HEK293 (cell line): ENCODE measurements at regions not wholly inside any gene's neighbourhood (a gene's known extent, or its start where the extent isn't known, plus 50 kb on each side); places are given as distances from the start of the nearest gene placed in this dataset.

Experiments used
- CTCF ChIP-seq: fragments of 450-650 bp; formaldehyde crosslinking; IDR thresholded peaks from 2 replicates; pipeline ENCODE4 v1.5.1; 2016; ENCODE audit warnings: missing biosample characterization, missing genetic modification characterization
- HIC1 ChIP-seq: fragments of 450-650 bp; formaldehyde crosslinking; IDR thresholded peaks from 2 replicates; pipeline ENCODE4 v1.5.1; 2016; ENCODE audit warnings: missing biosample characterization, missing genetic modification characterization
- KLF8 ChIP-seq: fragments of 450-650 bp; formaldehyde crosslinking; IDR thresholded peaks from 2 replicates; pipeline ENCODE4 v1.5.1; 2016; ENCODE audit warnings: missing biosample characterization, missing genetic modification characterization
- MZF1 ChIP-seq: fragments of 450-650 bp; formaldehyde crosslinking; IDR thresholded peaks from 2 replicates; pipeline ENCODE4 v1.5.1; 2017; ENCODE audit warnings: missing biosample characterization, missing genetic modification characterization, borderline replicate concordance
- REST ChIP-seq: fragments of 450-650 bp; formaldehyde crosslinking; IDR thresholded peaks from 2 replicates; pipeline ENCODE4 v1.5.1; 2016; ENCODE audit warnings: missing biosample characterization, missing genetic modification characterization
- YY1 ChIP-seq: fragments of 450-650 bp; formaldehyde crosslinking; IDR thresholded peaks from 2 replicates; pipeline ENCODE4 v1.5.1; 2018; ENCODE audit warnings: missing biosample characterization, missing genetic modification characterization
- ZNF146 ChIP-seq: fragments of 450-650 bp; formaldehyde crosslinking; IDR thresholded peaks from 2 replicates; pipeline ENCODE4 v1.5.1; 2016; ENCODE audit warnings: missing biosample characterization, missing genetic modification characterization
- ZNF558 ChIP-seq: fragments of 450-650 bp; formaldehyde crosslinking; IDR thresholded peaks from 2 replicates; pipeline ENCODE4 v1.5.1; 2016; ENCODE audit warnings: missing biosample characterization, missing genetic modification characterization
- ZNF600 ChIP-seq: fragments of 450-650 bp; formaldehyde crosslinking; IDR thresholded peaks from 2 replicates; pipeline ENCODE4 v1.5.1; 2016; ENCODE audit warnings: missing biosample characterization, missing genetic modification characterization
- ZNF645 ChIP-seq: fragments of 450-650 bp; formaldehyde crosslinking; IDR thresholded peaks from 2 replicates; pipeline ENCODE4; 2016; ENCODE audit warnings: missing biosample characterization, missing genetic modification characterization
- ZNF658 ChIP-seq: fragments of 450-650 bp; formaldehyde crosslinking; IDR thresholded peaks from 2 replicates; pipeline ENCODE4; 2016; ENCODE audit warnings: missing biosample characterization, missing genetic modification characterization
- ZSCAN30 ChIP-seq: fragments of 450-650 bp; IDR thresholded peaks from 2 replicates; pipeline ENCODE4 v1.5.1; 2018; ENCODE audit warnings: missing biosample characterization, mild to moderate bottlenecking, missing genetic modification characterization, moderate library complexity
- ZSCAN5A ChIP-seq: fragments of 450-650 bp; formaldehyde crosslinking; IDR thresholded peaks from 2 replicates; pipeline ENCODE4 v1.5.1; 2016; ENCODE audit warnings: missing biosample characterization, missing genetic modification characterization

- TF ChIP-seq ZSCAN5A = no peak
- no peak for TF ChIP-seq CTCF (tag by site-specific recombination)
- TF ChIP-seq ZSCAN30 = no peak
- TF ChIP-seq KLF8 (tag by site-specific recombination) = no peak
- no peak for TF ChIP-seq ZNF658 (tag by site-specific recombination)
- no peak for TF ChIP-seq YY1 (tag by site-specific recombination)
- no peak for TF ChIP-seq ZNF558 (tag by site-specific recombination)
- TF ChIP-seq ZNF146 = no peak
- no peak for TF ChIP-seq MZF1 (tag by site-specific recombination)
- no peak for TF ChIP-seq REST
- TF ChIP-seq HIC1 = no peak
- TF ChIP-seq ZNF600 (tag by site-specific recombination) = no peak
- no peak for TF ChIP-seq ZNF645 (tag by site-specific recombination)
Observed at GRCh38 chr4:150008546-150008945, 69.7 kb upstream of the DCLK2 start.
